GM19239 (cell line): ENCODE measurements at regions not wholly inside any gene's neighbourhood (a gene's known extent, or its start where the extent isn't known, plus 50 kb on each side); places are given as distances from the start of the nearest gene placed in this dataset.
"Not testable (repeated sequence)": the region's sequence is repeated elsewhere in the genome, so short reads cannot be mapped to it uniquely, and the experiment has no call there.

Experiments used
- DNase-seq: peaks from one replicate; pipeline ENCODE4 v3.0.0; 2011; ENCODE audit warnings: low spot score; ENCODE audit not compliant: insufficient read length
- FAIRE-seq: peaks from 2 replicates; lab custom pipeline; 2011; peaks lifted over from hg19 to GRCh38; lab: Jason Lieb, UNC

DNA sequence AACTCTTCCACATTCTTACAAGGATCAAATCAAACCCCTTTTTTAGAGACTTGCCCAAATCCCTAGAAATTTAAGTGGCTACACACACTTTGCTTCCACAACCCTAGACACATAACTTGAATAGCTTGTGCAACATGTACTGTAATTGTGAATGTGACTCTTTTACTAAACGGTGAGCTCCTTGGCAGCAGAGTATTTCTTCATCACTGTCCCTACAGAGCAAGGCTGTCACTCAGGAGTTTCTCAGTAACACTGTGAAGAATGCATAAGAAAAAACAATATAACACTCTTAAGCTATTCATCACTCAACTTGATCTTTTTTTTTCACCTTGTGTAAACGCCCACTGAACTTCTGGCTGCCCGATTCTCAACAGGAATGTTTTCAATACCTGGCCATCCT lies 53.8 kb upstream of the ADAMTS18 start:
- FAIRE-seq (no peak), DNase-seq (no peak)

DNA sequence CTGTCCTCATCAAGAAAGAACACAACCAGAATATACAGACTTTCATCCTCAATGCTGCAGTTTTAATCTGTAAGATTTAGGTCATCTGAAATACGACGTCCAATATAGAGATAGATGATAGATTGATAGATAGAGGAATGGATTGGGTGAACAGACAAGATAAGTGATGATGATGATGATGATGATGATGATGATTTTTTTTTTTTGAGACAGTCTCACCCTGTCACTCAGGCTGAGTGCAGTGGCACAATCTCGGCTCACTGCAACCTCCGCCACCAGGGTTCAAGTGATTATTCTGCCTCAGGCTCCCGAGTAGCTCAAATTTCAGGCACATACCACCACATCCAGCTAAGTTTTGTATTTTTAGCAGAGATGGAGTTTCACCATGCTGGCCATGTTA lies 56.3 kb upstream of the ADAMTS18 start:
- FAIRE-seq = no peak

DNA sequence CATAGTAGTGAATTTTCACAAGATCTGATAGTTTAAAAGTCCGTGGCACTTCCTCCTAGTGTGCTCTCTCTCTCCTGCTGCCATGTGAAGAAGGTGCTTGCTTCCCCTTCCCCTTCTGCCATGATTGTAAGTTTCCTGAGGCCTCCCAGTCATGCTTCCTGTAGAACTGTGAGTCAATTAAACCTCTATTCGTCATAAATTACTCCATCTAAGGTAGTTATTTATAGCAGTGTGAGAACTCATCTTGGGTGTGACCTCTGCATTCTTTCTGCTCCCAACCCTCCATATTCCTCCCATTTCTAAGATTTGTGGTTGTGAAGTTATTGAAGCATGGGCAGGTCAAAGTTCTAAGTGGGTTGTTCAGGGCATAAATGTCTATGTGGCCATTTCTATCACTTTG lies 62.1 kb upstream of the ADAMTS18 start:
- no peak for FAIRE-seq
- DNase-seq = no peak

More for the DNA sequence above, 56.3 kb upstream of the ADAMTS18 start:
- DNase-seq = no peak

GRCh38 chr16:77499373-77500285 lies 64.8 kb upstream of the ADAMTS18 start:
- DNase-seq (no peak), FAIRE-seq (no peak)

GRCh38 chr16:77500286-77500598 lies 65.4 kb upstream of the ADAMTS18 start:
- DNase-seq (no peak), FAIRE-seq (no peak)

- DNase-seq (no peak), FAIRE-seq (no peak)
These were observed 66.3 kb upstream of the ADAMTS18 start for GRCh38 chr16:77500934-77501664.

DNA sequence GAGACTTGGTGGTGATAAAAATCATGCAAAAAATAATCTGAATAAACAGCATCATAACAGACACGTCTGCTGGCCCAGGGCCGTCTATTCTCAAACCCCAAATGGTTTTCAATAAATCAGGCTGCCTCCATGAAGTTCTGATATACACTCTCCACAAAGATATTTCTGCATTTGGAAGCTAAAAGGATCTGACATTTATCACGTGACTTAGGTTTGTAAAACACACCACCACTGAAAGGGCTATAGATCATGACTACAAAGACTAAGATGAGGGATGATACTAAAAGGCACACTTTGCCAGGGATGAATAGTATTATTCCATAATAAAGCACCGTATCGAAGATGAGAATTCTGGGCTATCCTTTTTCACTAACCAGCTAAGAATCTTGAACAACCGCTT lies 67.6 kb upstream of the ADAMTS18 start:
- no peak for FAIRE-seq

DNA sequence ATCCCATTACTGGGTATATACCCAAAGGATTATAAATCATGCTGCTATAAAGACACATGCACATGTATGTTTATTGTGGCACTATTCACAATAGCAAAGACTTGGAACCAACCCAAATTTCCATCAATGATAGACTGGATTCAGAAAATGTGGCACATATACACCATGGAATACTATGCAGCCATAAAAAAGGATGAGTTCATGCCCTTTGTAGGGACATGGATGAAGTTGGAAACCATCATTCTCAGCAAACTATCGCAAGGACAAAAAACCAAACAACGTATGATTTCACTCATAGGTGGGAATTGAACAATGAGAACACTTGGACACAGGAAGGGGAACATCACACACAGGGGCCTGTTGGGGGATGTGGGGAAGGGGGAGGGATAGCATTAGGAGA lies 71.7 kb upstream of the ADAMTS18 start:
- FAIRE-seq = not testable (repeated sequence)

More for the DNA sequence above, 67.6 kb upstream of the ADAMTS18 start:
- DNase-seq = no peak

GRCh38 chr16:77509051-77509450 lies 74.2 kb upstream of the ADAMTS18 start:
- FAIRE-seq = no peak

More for the DNA sequence above, 71.7 kb upstream of the ADAMTS18 start:
- DNase-seq = not testable (repeated sequence)

GRCh38 chr16:77509796-77510195 lies 75.0 kb upstream of the ADAMTS18 start:
- DNase-seq (no peak), FAIRE-seq (no peak)

More at GRCh38 chr16:77509051-77509450, 74.2 kb upstream of the ADAMTS18 start:
- DNase-seq = no peak

- FAIRE-seq (no peak), DNase-seq (no peak)
These were observed 76.2 kb upstream of the ADAMTS18 start for GRCh38 chr16:77511053-77511452.

DNA sequence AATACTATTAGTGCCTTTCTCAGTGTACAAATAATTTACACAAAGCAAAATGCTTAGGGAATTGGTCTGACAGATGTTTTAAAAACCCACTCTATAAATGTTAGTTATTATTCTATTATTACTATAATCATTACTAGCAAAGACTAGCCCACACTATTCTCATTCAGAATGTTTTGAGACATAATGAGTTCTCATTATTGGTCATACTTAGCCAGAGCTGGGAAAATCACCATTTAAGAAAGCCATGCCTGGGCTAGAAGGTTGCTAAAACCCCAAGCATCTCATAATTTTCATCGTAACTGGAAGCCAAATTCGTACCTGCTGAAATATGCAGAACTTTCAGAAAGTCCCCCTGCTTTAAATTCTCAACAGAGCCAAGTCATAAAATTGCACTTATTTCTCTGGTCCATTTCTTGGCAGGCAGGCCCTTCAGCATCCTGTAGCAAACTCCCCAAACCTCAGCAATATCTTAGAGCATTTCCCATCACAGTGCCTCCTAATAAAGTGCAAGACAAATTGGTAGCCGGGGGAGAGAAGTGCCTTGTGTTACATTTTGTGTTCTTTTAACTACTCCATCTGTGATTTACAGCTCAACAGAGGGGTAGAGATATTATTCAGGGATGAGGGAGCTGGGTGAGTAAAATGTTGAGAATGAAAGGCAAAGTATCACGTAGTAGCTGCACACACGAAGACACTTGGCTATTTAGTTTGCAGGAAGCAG lies 79.8 kb upstream of the ADAMTS18 start:
- DNase-seq (no peak), FAIRE-seq (no peak)

DNA sequence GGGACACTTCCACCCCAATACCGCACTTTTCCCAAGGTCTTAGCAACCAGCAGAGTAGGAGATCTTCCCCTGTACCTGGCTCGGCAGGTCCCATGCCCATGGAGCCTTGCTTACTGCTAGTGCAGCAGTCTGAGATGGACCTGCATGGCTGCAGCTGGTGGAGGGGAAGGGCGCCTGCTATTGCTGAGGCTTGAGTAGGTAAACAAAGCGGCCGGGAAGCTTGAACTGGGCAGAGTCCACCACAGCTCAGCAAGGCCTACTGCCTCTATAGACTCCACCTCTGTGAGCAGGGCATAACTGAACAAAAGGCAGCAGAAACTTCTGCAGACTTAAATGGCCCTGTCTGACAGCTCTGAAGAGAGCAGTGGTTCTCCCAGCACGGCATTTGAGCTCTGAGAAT lies 90.4 kb upstream of the ADAMTS18 start:
- DNase-seq, FAIRE-seq: not testable (repeated sequence)

DNA sequence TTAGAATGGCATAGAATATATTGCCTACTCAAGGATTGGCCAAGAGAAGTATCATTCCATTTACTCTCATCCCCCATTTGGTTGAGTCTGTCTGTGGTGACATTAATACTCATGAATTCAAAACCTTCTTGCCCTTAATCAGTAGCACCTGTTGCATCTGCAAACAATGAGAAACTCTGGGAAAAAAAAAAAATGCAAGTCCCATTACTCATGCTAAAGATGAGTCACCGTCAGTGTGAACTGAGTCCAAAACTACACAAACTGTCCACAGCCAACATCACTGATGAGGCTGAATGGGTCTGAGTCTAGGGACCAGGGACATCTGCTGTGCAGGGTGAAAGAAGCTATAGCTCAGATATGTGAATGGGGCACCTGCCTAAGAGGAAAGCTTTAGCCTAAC lies 96.9 kb upstream of the ADAMTS18 start:
- FAIRE-seq = no peak

GRCh38 chr16:77536809-77537208 lies 102.0 kb upstream of the ADAMTS18 start:
- DNase-seq = no peak

More for the DNA sequence above, 96.9 kb upstream of the ADAMTS18 start:
- DNase-seq = no peak

DNA sequence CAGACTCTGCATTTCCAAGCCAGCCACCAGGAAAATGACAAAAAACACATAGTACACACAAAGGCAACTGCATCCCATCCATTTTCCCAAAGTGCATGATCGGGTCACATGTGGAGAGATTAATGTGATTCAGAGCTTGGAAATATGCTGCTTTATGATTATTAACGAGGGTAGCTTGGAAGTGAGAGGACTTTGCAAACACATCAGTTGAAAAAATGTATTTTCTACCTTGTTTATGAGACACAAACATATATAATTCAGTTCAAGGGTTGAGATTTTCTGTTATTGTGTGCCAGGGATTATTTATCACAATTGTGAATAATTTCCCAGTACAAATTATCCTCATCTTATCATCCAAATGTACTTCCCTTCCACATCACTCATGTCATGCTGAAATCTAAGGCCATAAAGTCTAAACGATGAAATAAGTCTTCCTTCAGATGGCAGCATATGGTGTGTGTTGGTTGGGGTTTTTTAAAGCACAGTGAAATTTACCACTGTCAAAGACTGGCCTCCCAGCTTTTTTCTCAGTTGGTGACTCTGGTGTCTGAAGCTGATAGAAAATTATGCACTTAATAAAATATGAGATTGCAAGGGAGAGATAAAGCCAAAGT lies 104.7 kb upstream of the ADAMTS18 start:
- no peak for FAIRE-seq
- DNase-seq = no peak

More at GRCh38 chr16:77536809-77537208, 102.0 kb upstream of the ADAMTS18 start:
- FAIRE-seq = no peak

- FAIRE-seq (no peak), DNase-seq (no peak)
These were observed 105.8 kb upstream of the ADAMTS18 start for GRCh38 chr16:77540646-77541045.

DNA sequence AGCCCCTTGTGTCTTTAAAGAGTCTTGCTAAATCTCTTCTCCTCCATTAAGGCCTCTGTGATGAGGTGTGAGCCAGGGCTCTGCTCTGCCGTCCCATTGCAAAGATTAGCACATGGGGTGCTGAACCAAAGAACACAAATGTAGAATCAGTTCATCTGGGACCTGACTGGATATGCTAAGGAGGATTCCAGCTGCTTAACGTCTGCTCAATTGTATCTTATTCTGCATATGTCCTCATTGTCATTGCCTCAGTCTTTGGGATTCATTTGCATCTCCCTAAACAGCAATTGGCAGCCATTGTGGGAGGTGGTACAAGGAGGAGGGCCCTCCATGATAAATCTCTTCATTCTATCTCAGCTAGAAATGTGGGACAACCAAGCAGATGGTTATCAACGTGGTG lies 106.3 kb upstream of the ADAMTS18 start:
- FAIRE-seq = no peak
- DNase-seq = no peak

DNA sequence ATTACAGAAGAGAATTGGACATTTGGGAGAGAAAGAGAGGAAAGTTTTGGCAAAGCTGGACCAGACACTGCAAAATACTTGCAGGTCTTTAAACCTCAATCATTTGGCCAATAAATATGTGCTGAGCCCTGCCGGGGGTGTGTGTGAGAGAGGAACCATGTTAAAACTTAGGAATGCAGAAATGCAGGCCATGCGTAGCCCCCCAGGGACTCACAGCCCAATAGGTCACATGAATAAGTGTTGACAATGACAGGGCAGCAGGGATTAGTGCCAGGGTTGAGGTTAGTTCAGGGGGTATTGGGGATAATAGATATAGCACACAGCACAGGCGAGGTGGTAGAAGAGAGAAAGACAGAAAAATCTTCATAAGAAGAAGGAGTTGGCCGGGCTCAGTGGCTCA lies 113.3 kb upstream of the ADAMTS18 start:
- FAIRE-seq = no peak

DNA sequence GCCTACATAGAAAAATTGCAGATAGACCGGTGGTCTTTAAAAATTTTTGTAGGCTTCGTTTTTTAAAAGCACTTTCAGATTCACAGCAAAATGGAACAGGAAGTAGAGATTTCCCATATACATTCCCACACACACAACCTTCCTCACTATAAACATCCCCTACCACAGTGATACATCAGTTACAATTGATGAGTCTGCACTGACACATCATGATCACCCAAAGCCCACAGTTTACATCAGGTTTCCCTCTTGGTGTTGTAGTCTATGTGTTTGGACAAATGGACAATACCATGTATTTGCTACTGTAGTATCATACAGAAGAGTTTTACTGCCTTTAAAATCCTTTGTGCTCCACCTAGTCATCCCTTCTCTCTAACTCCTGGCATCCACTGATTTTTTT lies 113.9 kb upstream of the ADAMTS18 start:
- FAIRE-seq (no peak), DNase-seq (no peak)

More for the DNA sequence above, 113.3 kb upstream of the ADAMTS18 start:
- no peak for DNase-seq
